ENCODE measurements at regions not wholly inside any gene's neighbourhood (a gene's known extent, or its start where the extent isn't known, plus 50 kb on each side); places are given as distances from the start of the nearest gene placed in this dataset.
"Not testable (repeated sequence)": the region's sequence is repeated elsewhere in the genome, so short reads cannot be mapped to it uniquely, and the experiment has no call there.

DNA sequence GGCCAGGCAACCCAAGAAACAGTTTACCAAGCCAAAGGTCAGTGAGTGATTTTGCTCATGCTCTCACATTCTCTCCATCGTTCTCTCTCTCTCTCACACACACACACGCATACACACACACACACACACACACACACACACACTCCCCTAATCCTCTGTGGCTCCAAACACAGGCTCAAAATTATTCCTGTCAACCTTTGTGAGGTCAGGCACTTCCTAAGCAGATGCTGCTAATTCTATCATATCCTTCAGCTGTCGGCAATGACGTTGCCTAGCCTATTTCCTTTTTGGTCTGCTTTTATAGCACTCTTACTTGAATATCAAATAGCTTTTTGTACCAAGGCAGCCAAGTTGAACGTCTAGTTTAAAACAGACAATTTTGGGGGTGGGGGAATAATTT lies 98.9 kb upstream of the EGLN3 start:
- Histone ChIP-seq H3K79me2 (ENCODE audit: control insufficient read depth, insufficient read depth, low read length) (no peaks in the 10 kb centered on the region), H3K4me2 (replicated peaks; ENCODE audit: low read depth, low read length, poor library complexity, severe bottlenecking) (no peak overlapping the region), H3K4me1 (ENCODE audit: control insufficient read depth in 2 of 2, insufficient read depth in 2 of 2, low read length in 2 of 2) (no peaks in the 10 kb centered on the region), H3K27me3 (replicated peaks in 1 of 4; ENCODE audit: control extremely low read depth in 1 of 4, control insufficient read depth in 3 of 4, insufficient read depth in 4 of 4, low read length in 3 of 4) (no peaks in the 10 kb centered on the region), H3K27ac (ENCODE audit: low read length in 2 of 2) (no peak overlapping the region), H3K36me3 (replicated peaks in 1 of 2; ENCODE audit: control extremely low read depth in 1 of 2, control insufficient read depth in 1 of 2, extremely low read depth in 1 of 2, insufficient read depth in 2 of 2, low read length in 1 of 2) (no peaks in the 10 kb centered on the region), H3K4me3 (ENCODE audit: control extremely low read depth in 1 of 5, extremely low read depth in 1 of 5, insufficient read depth in 1 of 5, low read depth in 2 of 5, low read length in 4 of 5) (no peak overlapping the region), H2AFZ (ENCODE audit: insufficient read depth, low read depth, low read length, poor library complexity, severe bottlenecking) (no peak overlapping the region), H3K9ac (ENCODE audit: low read length) (no peak overlapping the region), H4K20me1 (ENCODE audit: control insufficient read depth, insufficient read depth, low read length, poor library complexity, severe bottlenecking) (no peaks in the 10 kb centered on the region), H3K9me3 (ENCODE audit: control extremely low read depth in 1 of 3, control insufficient read depth in 2 of 3, insufficient read depth in 1 of 3, low read length in 2 of 3) (no peaks in the 10 kb centered on the region)
- DNase-seq (no peak), ATAC-seq (ENCODE audit: low read depth) (no peak)
- Mint-ChIP-seq H3K9me3 (ENCODE audit: insufficient read depth) (no peaks in the 10 kb centered on the region), H3K27me3 (peaks cover 14% of the 10 kb centered on the region), H3K4me1 (no peaks in the 10 kb centered on the region), H3K4me3 (no peak overlapping the region), H3K27ac (no peak overlapping the region)
- WGBS (ENCODE audit: insufficient coverage) = 23% methylated on average over 4 of the region's 5 CpGs
- CTCF ChIA-PET = no interaction called here
- POLR2A ChIA-PET = no interaction called here
- no peak for TF ChIP-seq EZH2 (IDR thresholded peaks at IDR 0.05; ENCODE audit: borderline replicate concordance, insufficient read depth, low read depth, low read length, poor library complexity, severe bottlenecking)
- no peak for TF ChIP-seq CTCF (IDR thresholded peaks at IDR 0.05)
- intact Hi-C loops (cut with micrococcal nuclease) = no loop called here

- H3K4me3 ChIP-seq (ENCODE audit: control extremely low read depth in 1 of 5, extremely low read depth in 1 of 5, insufficient read depth in 1 of 5, low read depth in 2 of 5, low read length in 4 of 5); CTCF ChIA-PET; H3K4me3 Mint-ChIP-seq; H3K9me3 ChIP-seq (ENCODE audit: control extremely low read depth in 1 of 3, control insufficient read depth in 2 of 3, insufficient read depth in 1 of 3, low read length in 2 of 3); H2AFZ ChIP-seq (ENCODE audit: insufficient read depth, low read depth, low read length, poor library complexity, severe bottlenecking); DNase-seq; H3K79me2 ChIP-seq (ENCODE audit: control insufficient read depth, insufficient read depth, low read length); H3K4me1 Mint-ChIP-seq; H4K20me1 ChIP-seq (ENCODE audit: control insufficient read depth, insufficient read depth, low read length, poor library complexity, severe bottlenecking); POLR2A ChIA-PET; H3K27ac Mint-ChIP-seq; H3K9ac ChIP-seq (ENCODE audit: low read length); ATAC-seq (ENCODE audit: low read depth); H3K4me2 ChIP-seq (replicated peaks; ENCODE audit: low read depth, low read length, poor library complexity, severe bottlenecking); H3K4me1 ChIP-seq (ENCODE audit: control insufficient read depth in 2 of 2, insufficient read depth in 2 of 2, low read length in 2 of 2); H3K27me3 ChIP-seq (replicated peaks in 1 of 4; ENCODE audit: control extremely low read depth in 1 of 4, control insufficient read depth in 3 of 4, insufficient read depth in 4 of 4, low read length in 3 of 4); H3K36me3 ChIP-seq (replicated peaks in 1 of 2; ENCODE audit: control extremely low read depth in 1 of 2, control insufficient read depth in 1 of 2, extremely low read depth in 1 of 2, insufficient read depth in 2 of 2, low read length in 1 of 2); intact Hi-C loops (cut with micrococcal nuclease); H3K9me3 Mint-ChIP-seq (ENCODE audit: insufficient read depth); H3K27ac ChIP-seq (ENCODE audit: low read length in 2 of 2): not testable (repeated sequence)
- no CpG with 5 or more reads among the region's 7 CpGs for WGBS (ENCODE audit: insufficient coverage)
- H3K27me3 Mint-ChIP-seq = peaks cover 13% of the 10 kb centered on the region
Measured at GRCh38 chr14:34049187-34049586, 98.3 kb upstream of the EGLN3 start.
